SK-N-SH (cell line): ENCODE measurements at regions not wholly inside any gene's neighbourhood (a gene's known extent, or its start where the extent isn't known, plus 50 kb on each side); places are given as distances from the start of the nearest gene placed in this dataset.

Experiments used
- CTCF ChIA-PET: fragments of 300-600, 350-600 bp; formaldehyde crosslinking; extraction: SDS; loops from one replicate; lab custom pipeline; 2021; lab: Yijun Ruan, JAX
- POLR2A ChIA-PET: fragments of 350-600 bp; sonication (Branson Sonifier 250); formaldehyde crosslinking; extraction: SDS; loops from one replicate; lab custom pipeline; 2020; ENCODE audit warnings: antibody characterized with exemption, inconsistent platforms; lab: Yijun Ruan, JAX
- DNase-seq: peaks from one replicate; pipeline ENCODE4 v3.0.0; 2012
- H2AFZ ChIP-seq: fragments of 200-600 bp; sonication (generic); 2 replicates; pipeline ENCODE4 v1.8.1; 2016; ENCODE audit warnings: antibody characterized with exemption, mild to moderate bottlenecking, low read depth
- H3F3A ChIP-seq: fragments of 200-600 bp; sonication (generic); replicated peaks from 2 replicates; pipeline ENCODE3; 2016; ENCODE audit warnings: antibody characterized with exemption, mild to moderate bottlenecking; ENCODE audit not compliant: insufficient read depth
- H3K27ac ChIP-seq, 2 experiments: fragments of 200-500 bp in 1 of 2; fragments of 200-600 bp in 1 of 2; sonication (Bioruptor generic) in 1 of 2; sonication (generic), shearing (Covaris generic) in 1 of 2; 2 replicates each; pipeline versions ENCODE4 v1.5.1 to v1.6.1; 2014 to 2016; ENCODE audit warnings: low read depth in 2 of 2, inconsistent platforms in 1 of 2, low read length in 1 of 2, mild to moderate bottlenecking in 1 of 2, mixed read lengths in 1 of 2
- H3K27me3 ChIP-seq: fragments of 200-600 bp; sonication (generic), shearing (Covaris generic); 2 replicates; pipeline ENCODE4 v1.6.1; 2016; ENCODE audit warnings: mixed run types; ENCODE audit not compliant: insufficient read depth
- H3K36me3 ChIP-seq, 2 experiments: fragments of 200-500 bp in 1 of 2; fragments of 200-600 bp in 1 of 2; sonication (Bioruptor generic) in 1 of 2; sonication (generic) in 1 of 2; replicated peaks in 1 of 2; 2 replicates each; pipeline versions ENCODE3 to v1.5.1; 2014 to 2016; ENCODE audit warnings: low read length in 1 of 2, mild to moderate bottlenecking in 1 of 2; ENCODE audit not compliant: insufficient read depth in 2 of 2, control insufficient read depth in 1 of 2
- H3K4me1 ChIP-seq, 2 experiments: fragments of 200-500 bp in 1 of 2; fragments of 200-600 bp in 1 of 2; sonication (Bioruptor generic) in 1 of 2; sonication (generic), shearing (Covaris generic) in 1 of 2; 2 replicates each; pipeline versions ENCODE4 v1.5.1 to v1.6.1; 2014 to 2016; ENCODE audit warnings: low read depth in 1 of 2, low read length in 1 of 2, mixed run types in 1 of 2; ENCODE audit not compliant: insufficient read depth in 2 of 2, control insufficient read depth in 1 of 2
- H3K4me2 ChIP-seq: fragments of 200-600 bp; sonication (generic), shearing (Covaris generic); 2 replicates; pipeline ENCODE4 v1.6.1; 2017; ENCODE audit warnings: mixed run types
- H3K4me3 ChIP-seq, 2 experiments: fragments of 200-500 bp in 1 of 2; fragments of 200-600 bp in 1 of 2; sonication (Bioruptor generic) in 1 of 2; sonication (generic), shearing (Covaris generic) in 1 of 2; 2 replicates each; pipeline versions ENCODE4 v1.5.1 to v1.8.1; 2014 to 2016; ENCODE audit warnings: low read depth in 2 of 2, inconsistent platforms in 1 of 2, low read length in 1 of 2, mild to moderate bottlenecking in 1 of 2, mixed read lengths in 1 of 2, moderate library complexity in 1 of 2
- H3K79me2 ChIP-seq: fragments of 200-600 bp; sonication (generic); 2 replicates; pipeline ENCODE4 v1.8.1; 2017; ENCODE audit warnings: mild to moderate bottlenecking; ENCODE audit not compliant: insufficient read depth
- H3K9ac ChIP-seq: fragments of 200-600 bp; sonication (generic); 2 replicates; pipeline ENCODE4 v1.6.1; 2017; ENCODE audit warnings: mixed run types
- H3K9me2 ChIP-seq: fragments of 200-600 bp; sonication (generic); 2 replicates; pipeline ENCODE4 v1.6.1; 2017; ENCODE audit warnings: mixed run types
- H3K9me3 ChIP-seq: fragments of 200-600 bp; sonication (generic); 2 replicates; pipeline ENCODE4 v1.6.1; 2017; ENCODE audit warnings: mixed run types, mild to moderate bottlenecking, moderate library complexity
- H4K20me1 ChIP-seq: fragments of 200-600 bp; sonication (generic); 2 replicates; pipeline ENCODE4 v1.6.1; 2017; ENCODE audit warnings: mild to moderate bottlenecking, mixed run types; ENCODE audit not compliant: insufficient read depth
- CTCF ChIP-seq: fragments of 200-600 bp; sonication (generic); IDR thresholded peaks from 2 replicates; pipeline ENCODE4 v1.6.1; 2017; ENCODE audit warnings: antibody characterized with exemption, mild to moderate bottlenecking, moderate library complexity
- EP300 ChIP-seq, 2 experiments: IDR thresholded peaks; 2 replicates each; pipeline versions ENCODE4 v1.4.0 to v1.6.1; 2012; ENCODE audit warnings: borderline replicate concordance in 1 of 2, low read depth in 1 of 2, low read length in 1 of 2
- FOSL2 ChIP-seq: IDR thresholded peaks from 2 replicates; pipeline ENCODE4 v1.4.0; 2012; ENCODE audit warnings: low read depth, mild to moderate bottlenecking, moderate library complexity, borderline replicate concordance
- IRF3 ChIP-seq: fragments of 150-350 bp; IDR thresholded peaks from 2 replicates; pipeline ENCODE4 v1.6.1; 2016; ENCODE audit warnings: mild to moderate bottlenecking, low read depth, low read length
- JUND ChIP-seq: IDR thresholded peaks from 2 replicates; pipeline ENCODE4 v1.4.0; 2012
- MXI1 ChIP-seq: IDR thresholded peaks from 2 replicates; pipeline ENCODE4 v1.6.1; 2012; ENCODE audit warnings: mild to moderate bottlenecking, low read depth, low read length, improper control_type of control experiment
- NFIC ChIP-seq: IDR thresholded peaks from 2 replicates; pipeline ENCODE4 v1.4.0; 2012; ENCODE audit warnings: borderline replicate concordance
- WGBS: methylation state at CpG from one replicate; pipeline ENCODE4 v1.1.6; 2017; ENCODE audit warnings: low lambda C conversion rate; 5-methylcytosine and 5-hydroxymethylcytosine counted together
- TF ChIP-seq, protein P1 (sequence below): IDR thresholded peaks from 2 replicates; pipeline ENCODE4 v1.6.1; 2012; ENCODE audit warnings: mild to moderate bottlenecking, low read depth, low read length, moderate library complexity
- TF ChIP-seq, protein P2 (sequence below): IDR thresholded peaks from 2 replicates; pipeline ENCODE4 v1.4.0; 2012; ENCODE audit warnings: low read depth, borderline replicate concordance

- Histone ChIP-seq H3K79me2 (no peaks in the 10 kb centered on the region), H3K36me3 (no peaks in the 10 kb centered on the region), H3K4me3 (no peak overlapping the region), H3K9ac (no peak overlapping the region), H3K27ac (no peak overlapping the region), H3K9me3 (no peaks in the 10 kb centered on the region), H3K4me2 (no peak overlapping the region), H3K4me1 (no peaks in the 10 kb centered on the region), H3K27me3 (peaks cover 72% of the 10 kb centered on the region; the same call in 1 of the 2 replicates)
- DNase-seq: no peak
- no peak for TF ChIP-seq CTCF
- TF ChIP-seq JUND: no peak
- TF ChIP-seq, all 33 proteins: peak for 0
- no peaks in the 10 kb centered on the region for H4K20me1 ChIP-seq
- 12% methylated on average over 12 of the region's 15 CpGs for WGBS
- no peak overlapping the region for H2AFZ ChIP-seq
- H3F3A ChIP-seq: no peaks in the 10 kb centered on the region
- no peaks in the 10 kb centered on the region for H3K9me2 ChIP-seq
- ChIA-PET POLR2A (no interaction called here), CTCF (no interaction called here)
Observed at GRCh38 chr18:78822949-78823285, 156.7 kb upstream of the SALL3 start.

DNA sequence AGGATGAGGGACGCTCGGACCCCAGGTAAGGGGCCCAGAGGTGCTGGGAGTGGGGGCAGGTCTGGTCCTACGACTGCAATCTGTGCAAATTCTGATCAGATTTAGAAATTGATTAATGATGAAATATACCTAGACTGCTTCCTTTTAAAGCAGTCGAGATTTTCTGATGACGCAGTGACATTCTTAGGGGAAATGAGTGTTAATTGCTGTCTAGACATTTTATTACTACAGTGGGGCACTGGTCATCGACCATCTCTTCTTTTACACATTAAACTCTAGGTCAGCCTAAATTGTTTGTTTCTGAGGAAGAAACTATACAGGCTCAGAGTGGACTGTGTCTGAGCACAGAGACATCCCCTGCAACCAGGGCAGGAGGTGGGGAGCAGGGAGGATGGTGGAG, 154.4 kb upstream of the SALL3 start:
- no peaks in the 10 kb centered on the region for H3K9me3 ChIP-seq
- no peak for DNase-seq
- H3F3A ChIP-seq: no peaks in the 10 kb centered on the region
- H3K4me2 ChIP-seq: peak overlapping the region; percentile 51
- no peaks in the 10 kb centered on the region for H3K4me1 ChIP-seq
- no peak overlapping the region for H3K27ac ChIP-seq
- ChIA-PET CTCF (no interaction called here), POLR2A (no interaction called here)
- no peak overlapping the region for H3K9ac ChIP-seq
- H3K79me2 ChIP-seq: no peaks in the 10 kb centered on the region
- peaks cover 76% of the 10 kb centered on the region for H3K27me3 ChIP-seq
- H4K20me1 ChIP-seq: no peaks in the 10 kb centered on the region
- no peaks in the 10 kb centered on the region for H3K9me2 ChIP-seq
- TF ChIP-seq JUND: no peak
- no peak for TF ChIP-seq EP300 (IDR thresholded peaks at IDR 0.05; ENCODE audit: borderline replicate concordance in 1 of 2, low read depth in 1 of 2, low read length in 1 of 2)
- peak overlapping the region in 1 of 2 experiments; percentile 19; a peak in 2 of 4 replicates for H3K4me3 ChIP-seq
- WGBS: 0% methylated on average over 6 of the region's 6 CpGs
- no peaks in the 10 kb centered on the region for H3K36me3 ChIP-seq
- H2AFZ ChIP-seq: no peak overlapping the region

GRCh38 chr18:78826631-78827030, 153.0 kb upstream of the SALL3 start:
- TF ChIP-seq, protein P1, sequence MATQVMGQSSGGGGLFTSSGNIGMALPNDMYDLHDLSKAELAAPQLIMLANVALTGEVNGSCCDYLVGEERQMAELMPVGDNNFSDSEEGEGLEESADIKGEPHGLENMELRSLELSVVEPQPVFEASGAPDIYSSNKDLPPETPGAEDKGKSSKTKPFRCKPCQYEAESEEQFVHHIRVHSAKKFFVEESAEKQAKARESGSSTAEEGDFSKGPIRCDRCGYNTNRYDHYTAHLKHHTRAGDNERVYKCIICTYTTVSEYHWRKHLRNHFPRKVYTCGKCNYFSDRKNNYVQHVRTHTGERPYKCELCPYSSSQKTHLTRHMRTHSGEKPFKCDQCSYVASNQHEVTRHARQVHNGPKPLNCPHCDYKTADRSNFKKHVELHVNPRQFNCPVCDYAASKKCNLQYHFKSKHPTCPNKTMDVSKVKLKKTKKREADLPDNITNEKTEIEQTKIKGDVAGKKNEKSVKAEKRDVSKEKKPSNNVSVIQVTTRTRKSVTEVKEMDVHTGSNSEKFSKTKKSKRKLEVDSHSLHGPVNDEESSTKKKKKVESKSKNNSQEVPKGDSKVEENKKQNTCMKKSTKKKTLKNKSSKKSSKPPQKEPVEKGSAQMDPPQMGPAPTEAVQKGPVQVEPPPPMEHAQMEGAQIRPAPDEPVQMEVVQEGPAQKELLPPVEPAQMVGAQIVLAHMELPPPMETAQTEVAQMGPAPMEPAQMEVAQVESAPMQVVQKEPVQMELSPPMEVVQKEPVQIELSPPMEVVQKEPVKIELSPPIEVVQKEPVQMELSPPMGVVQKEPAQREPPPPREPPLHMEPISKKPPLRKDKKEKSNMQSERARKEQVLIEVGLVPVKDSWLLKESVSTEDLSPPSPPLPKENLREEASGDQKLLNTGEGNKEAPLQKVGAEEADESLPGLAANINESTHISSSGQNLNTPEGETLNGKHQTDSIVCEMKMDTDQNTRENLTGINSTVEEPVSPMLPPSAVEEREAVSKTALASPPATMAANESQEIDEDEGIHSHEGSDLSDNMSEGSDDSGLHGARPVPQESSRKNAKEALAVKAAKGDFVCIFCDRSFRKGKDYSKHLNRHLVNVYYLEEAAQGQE: no peak
- TF ChIP-seq FOSL2 (no peak), MXI1 (no peak), NFIC (no peak), IRF3 (no peak), JUND (no peak)
- TF ChIP-seq, protein P2, sequence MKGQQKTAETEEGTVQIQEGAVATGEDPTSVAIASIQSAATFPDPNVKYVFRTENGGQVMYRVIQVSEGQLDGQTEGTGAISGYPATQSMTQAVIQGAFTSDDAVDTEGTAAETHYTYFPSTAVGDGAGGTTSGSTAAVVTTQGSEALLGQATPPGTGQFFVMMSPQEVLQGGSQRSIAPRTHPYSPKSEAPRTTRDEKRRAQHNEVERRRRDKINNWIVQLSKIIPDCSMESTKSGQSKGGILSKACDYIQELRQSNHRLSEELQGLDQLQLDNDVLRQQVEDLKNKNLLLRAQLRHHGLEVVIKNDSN: no peak
- DNase-seq: no peak
- Histone ChIP-seq H3K4me1 (no peaks in the 10 kb centered on the region), H3K27ac (no peak overlapping the region), H3K4me3 (no peak overlapping the region), H3K9me3 (no peaks in the 10 kb centered on the region), H3K9ac (no peak overlapping the region), H4K20me1 (no peaks in the 10 kb centered on the region), H2AFZ (no peak overlapping the region), H3K79me2 (no peaks in the 10 kb centered on the region), H3K27me3 (peaks cover 63% of the 10 kb centered on the region), H3F3A (no peaks in the 10 kb centered on the region), H3K36me3 (no peaks in the 10 kb centered on the region), H3K4me2 (no peak overlapping the region), H3K9me2 (no peaks in the 10 kb centered on the region)
- CTCF ChIA-PET: interaction anchor here (1.1 to 1.3 kb wide), 3 partner anchors 9 to 49 kb away, joined by 3 to 4 read pairs (median 3); no protein-coding TSS in a partner anchor
- POLR2A ChIA-PET: no interaction called here
- 0% methylated on average over 4 of the region's 4 CpGs for WGBS
